Fibroblast of pulmonary artery (primary cell): ENCODE measurements at regions not wholly inside any gene's neighbourhood (a gene's known extent, or its start where the extent isn't known, plus 50 kb on each side); places are given as distances from the start of the nearest gene placed in this dataset.

Experiments
- DNase-seq: peaks from one replicate; pipeline ENCODE4 v3.0.0-alpha.2; 2010; ENCODE audit warnings: low read depth
- H3K4me3 ChIP-seq: replicated peaks from 2 replicates; pipeline ENCODE4 v1.5.1; 2011; ENCODE audit warnings: low read depth, mild to moderate bottlenecking, control low read depth, low read length, moderate library complexity
- CTCF ChIP-seq: IDR thresholded peaks from 2 replicates; pipeline ENCODE4 v1.5.1; 2011; ENCODE audit warnings: mild to moderate bottlenecking, control low read depth, low read length, inconsistent platforms; ENCODE audit errors: missing control alignments

- no peak for DNase-seq
- no peak overlapping the region for H3K4me3 ChIP-seq
- no peak for TF ChIP-seq CTCF
These were observed 359.5 kb downstream of the DTHD1 start for GRCh38 chr4:36640876-36641275.

- DNase-seq, result no peak
- no peak overlapping the region for H3K4me3 ChIP-seq
- no peak for TF ChIP-seq CTCF
These were observed 369.8 kb downstream of the DTHD1 start for GRCh38 chr4:36651253-36651652.

- DNase-seq, result no peak
- H3K4me3 ChIP-seq, result no peak overlapping the region
- no peak for TF ChIP-seq CTCF
These were observed 371.4 kb downstream of the DTHD1 start for GRCh38 chr4:36652857-36653256.

GRCh38 chr4:36665985-36666527 is 384.6 kb downstream of the DTHD1 start:
- TF ChIP-seq CTCF, result no peak
- DNase-seq, result no peak
- no peak overlapping the region for H3K4me3 ChIP-seq

- no peak for DNase-seq
- H3K4me3 ChIP-seq, result no peak overlapping the region
- no peak for TF ChIP-seq CTCF
These were observed 394.0 kb downstream of the DTHD1 start for GRCh38 chr4:36675436-36675835.

GRCh38 chr4:36676139-36677050 is 395.0 kb downstream of the DTHD1 start:
- peak; percentile 7 for DNase-seq
- H3K4me3 ChIP-seq, result no peak overlapping the region
- no peak for TF ChIP-seq CTCF
